ENCODE measurements at regions not wholly inside any gene's neighbourhood (a gene's known extent, or its start where the extent isn't known, plus 50 kb on each side); places are given as distances from the start of the nearest gene placed in this dataset.
"Not testable (repeated sequence)": the region's sequence is repeated elsewhere in the genome, so short reads cannot be mapped to it uniquely, and the experiment has no call there.

DNA sequence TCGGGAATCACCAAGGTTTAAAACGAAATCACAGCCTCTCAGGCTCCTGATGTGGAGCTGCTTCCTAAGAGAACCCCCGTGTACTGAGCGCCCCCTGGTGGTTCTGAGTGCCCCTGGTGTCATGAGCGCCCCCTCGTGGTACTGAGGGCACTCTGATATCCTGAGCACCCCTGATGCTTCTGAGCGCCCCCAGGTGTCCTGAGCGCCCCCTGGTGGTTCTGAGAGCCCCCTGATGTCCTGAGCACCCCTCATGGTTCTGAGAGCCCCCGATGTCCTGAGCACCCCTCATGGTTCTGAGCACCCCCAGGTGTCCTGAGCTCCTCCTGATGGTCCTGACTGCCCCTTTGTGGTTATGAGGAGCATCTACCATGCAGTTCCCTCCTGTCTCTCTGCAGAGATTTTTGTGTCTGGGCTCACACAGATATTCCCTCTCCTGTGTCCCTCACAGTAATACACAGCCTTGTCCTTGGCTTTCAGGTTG, 1092.1 kb downstream of the TMEM121 start:
- H3K36me3 ChIP-seq, H3K27me3 ChIP-seq, H3K9me3 ChIP-seq, H3K4me3 ChIP-seq: not testable (repeated sequence)
- DNase-seq, result peak; percentile 5

DNA sequence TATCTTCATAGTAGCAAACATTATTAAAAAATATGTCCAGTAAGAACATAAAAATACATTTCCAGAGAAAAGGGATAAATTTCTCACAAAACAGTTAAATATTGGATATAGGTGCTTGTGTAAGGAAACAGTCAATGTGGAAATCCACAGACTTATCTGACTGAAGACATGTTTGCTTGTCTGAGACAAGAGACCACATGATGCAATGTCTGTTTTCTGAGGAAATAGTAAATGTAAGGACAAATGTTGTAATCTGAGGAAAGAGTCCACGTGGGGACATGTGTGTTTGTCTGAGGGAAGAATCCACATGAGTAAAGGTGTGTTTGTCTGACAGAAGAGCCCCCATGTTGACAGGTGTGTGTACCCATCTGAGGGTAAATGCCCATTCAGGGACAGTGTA, 1093.2 kb downstream of the TMEM121 start:
- Histone ChIP-seq H3K36me3 (no peaks in the 10 kb centered on the region), H3K27me3 (no peaks in the 10 kb centered on the region), H3K4me3 (no peak overlapping the region), H3K9me3 (no peaks in the 10 kb centered on the region)
- DNase-seq, result no peak

DNA sequence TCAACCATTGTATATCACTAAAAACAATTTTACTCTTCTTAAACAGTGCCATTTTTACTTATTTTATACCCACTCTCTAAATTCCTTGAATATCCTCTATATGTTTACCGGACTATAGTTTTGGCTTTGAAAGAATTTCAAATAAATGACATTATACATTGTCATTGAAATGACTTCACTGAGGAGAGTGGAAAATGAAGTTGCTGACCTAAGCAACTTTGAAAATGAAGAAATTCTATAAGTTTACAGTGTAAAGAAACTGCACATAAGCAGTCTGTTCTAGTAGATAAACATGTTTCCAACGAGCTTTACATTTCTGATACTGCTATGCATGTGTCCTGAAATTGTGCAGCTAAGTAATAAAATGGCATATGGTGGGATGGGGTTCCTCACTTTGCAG, 1094.0 kb downstream of the TMEM121 start:
- no peaks in the 10 kb centered on the region for H3K27me3 ChIP-seq
- no peaks in the 10 kb centered on the region for H3K36me3 ChIP-seq
- H3K4me3 ChIP-seq, result no peak overlapping the region
- DNase-seq, result no peak
- no peaks in the 10 kb centered on the region for H3K9me3 ChIP-seq

DNA sequence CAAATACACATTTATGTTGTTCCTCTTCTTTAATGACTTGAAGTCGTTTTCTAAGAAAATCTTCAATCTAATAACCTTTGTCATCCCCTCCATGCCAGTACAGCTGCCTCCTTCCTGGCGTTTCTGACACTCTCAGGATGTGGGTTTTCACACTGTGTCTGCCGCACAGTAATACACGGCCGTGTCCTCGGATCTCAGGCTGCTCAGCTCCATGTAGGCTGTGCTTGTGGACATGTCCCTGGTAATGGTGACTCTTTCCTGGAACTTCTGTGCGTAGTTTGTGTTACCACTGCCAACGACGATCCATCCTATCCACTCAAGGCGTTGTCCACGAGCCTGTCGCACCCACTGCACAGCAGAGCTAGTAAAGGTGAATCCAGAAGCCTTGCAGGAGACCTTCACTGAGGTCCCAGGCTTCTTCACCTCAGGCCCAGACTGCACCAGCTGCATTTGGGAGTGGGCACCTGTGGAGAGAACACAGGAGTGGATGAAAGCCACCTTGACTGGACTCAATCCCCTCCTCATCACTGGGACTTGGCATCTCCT, 1095.9 kb downstream of the TMEM121 start:
- Histone ChIP-seq H3K9me3 (no peaks in the 10 kb centered on the region), H3K27me3 (no peaks in the 10 kb centered on the region), H3K4me3 (no peak overlapping the region), H3K36me3 (no peaks in the 10 kb centered on the region)
- no peak for DNase-seq

DNA sequence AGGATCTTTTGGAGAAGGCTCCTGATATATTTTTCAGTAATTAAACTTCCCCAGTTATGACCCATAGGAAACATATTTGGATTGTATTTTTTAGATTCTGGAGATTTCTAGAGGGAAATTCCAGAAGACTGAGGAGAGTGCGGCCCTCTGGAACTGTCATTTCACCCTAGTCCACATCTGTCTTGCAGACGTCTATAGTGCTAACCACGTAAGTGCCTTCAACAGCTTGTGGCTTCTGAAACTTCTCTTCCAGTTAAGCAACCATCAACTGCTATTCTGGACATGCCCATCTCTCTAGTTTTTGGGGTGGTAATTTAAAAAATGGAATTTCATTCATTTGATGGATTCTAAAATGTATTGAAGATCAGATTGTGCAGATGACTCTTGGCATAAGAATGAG, 1098.8 kb downstream of the TMEM121 start:
- Histone ChIP-seq H3K36me3 (no peaks in the 10 kb centered on the region), H3K4me3 (no peak overlapping the region), H3K9me3 (no peaks in the 10 kb centered on the region), H3K27me3 (no peaks in the 10 kb centered on the region)
- no peak for DNase-seq

DNA sequence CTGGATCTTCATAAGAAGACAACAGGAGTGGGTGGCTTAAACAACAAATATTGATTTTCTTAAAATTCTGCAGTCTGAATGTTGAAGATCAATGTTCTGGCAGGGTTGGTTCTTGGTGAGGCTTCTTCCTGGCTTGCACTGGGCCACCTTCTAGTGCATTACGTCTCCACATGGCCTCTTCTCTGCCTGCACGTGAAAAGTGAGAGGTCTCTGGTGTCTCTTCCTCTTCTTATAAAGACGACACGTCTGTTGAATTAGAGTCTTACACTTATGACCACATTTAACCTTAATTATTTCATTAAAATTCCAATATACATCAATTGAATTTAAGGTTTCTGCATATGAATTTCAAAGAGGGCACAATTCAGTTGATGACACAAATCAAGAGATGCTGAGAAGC, 1100.1 kb downstream of the TMEM121 start:
- not testable (repeated sequence) for H3K27me3 ChIP-seq, H3K4me3 ChIP-seq, H3K9me3 ChIP-seq, H3K36me3 ChIP-seq, DNase-seq

DNA sequence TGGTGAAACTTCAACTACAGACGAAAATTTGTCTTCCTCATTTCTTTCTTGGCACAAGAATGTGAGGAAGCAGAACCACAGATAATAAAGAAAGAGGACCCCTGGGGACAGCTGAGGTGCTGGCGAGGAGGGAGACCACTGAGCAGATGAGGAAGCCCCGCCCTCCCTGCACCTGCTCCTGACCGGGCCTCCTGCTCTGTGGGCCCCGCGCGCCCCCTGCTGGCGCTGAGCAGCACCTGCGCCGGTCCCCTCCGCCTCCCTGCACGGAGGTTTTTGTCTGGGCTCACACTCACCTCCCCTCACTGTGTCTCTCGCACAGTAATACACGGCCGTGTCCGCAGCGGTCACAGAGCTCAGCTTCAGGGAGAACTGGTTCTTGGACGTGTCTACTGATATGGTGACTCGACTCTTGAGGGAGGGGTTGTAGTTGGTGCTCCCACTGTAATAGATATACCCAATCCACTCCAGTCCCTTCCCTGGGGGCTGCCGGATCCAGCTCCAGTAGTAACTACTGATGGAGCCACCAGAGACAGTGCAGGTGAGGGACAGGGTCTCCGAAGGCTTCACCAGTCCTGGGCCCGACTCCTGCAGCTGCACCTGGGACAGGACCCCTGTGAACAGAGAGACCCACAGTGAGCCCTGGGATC, 1100.7 kb downstream of the TMEM121 start:
- not testable (repeated sequence) for H3K36me3 ChIP-seq, H3K9me3 ChIP-seq, H3K27me3 ChIP-seq, H3K4me3 ChIP-seq
- peak; percentile 26 for DNase-seq

DNA sequence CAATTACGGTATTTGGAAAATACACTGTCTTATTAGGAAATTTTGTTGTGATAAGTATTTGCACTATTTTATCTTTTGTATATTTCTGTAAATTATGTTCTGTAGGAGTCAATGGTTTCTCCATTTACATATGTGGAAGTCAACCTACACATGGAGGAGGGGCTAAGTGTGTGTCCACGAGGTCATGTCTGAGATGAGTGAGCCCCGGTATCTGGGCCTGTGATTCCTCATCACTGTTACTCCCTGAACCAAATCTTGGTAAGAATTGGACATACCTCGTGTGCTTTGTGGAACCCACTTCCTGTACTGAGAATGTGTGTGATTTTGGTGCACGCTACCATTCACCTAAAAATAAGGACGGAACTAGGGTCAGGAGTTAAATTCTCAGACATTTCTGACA, 1105.5 kb downstream of the TMEM121 start:
- Histone ChIP-seq H3K36me3 (no peaks in the 10 kb centered on the region), H3K9me3 (no peaks in the 10 kb centered on the region), H3K4me3 (no peak overlapping the region), H3K27me3 (no peaks in the 10 kb centered on the region; the same call in 1 of the 2 replicates)
- DNase-seq, result no peak

DNA sequence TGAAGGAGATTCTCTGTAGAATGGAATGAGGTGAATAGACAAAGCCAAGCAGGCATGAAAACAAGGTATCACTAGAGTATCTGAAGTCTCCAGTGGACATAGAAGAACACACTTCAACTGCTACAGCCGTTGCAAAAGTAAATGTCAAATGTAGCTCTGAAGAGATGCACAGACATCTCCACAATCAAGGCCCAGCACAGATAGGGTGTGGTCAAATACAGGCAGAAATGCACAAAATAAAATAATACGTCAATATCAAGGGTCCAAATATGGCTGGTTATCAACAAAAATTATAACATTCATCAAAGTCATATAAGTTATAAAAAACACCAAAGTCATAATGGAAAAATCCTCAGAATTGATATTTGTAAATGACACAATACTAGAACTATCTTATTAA, 1107.3 kb downstream of the TMEM121 start:
- H3K4me3 ChIP-seq, result no peak overlapping the region
- DNase-seq, result no peak
- no peaks in the 10 kb centered on the region for H3K9me3 ChIP-seq
- no peaks in the 10 kb centered on the region; the same call in 1 of the 2 replicates for H3K27me3 ChIP-seq
- no peaks in the 10 kb centered on the region for H3K36me3 ChIP-seq

DNA sequence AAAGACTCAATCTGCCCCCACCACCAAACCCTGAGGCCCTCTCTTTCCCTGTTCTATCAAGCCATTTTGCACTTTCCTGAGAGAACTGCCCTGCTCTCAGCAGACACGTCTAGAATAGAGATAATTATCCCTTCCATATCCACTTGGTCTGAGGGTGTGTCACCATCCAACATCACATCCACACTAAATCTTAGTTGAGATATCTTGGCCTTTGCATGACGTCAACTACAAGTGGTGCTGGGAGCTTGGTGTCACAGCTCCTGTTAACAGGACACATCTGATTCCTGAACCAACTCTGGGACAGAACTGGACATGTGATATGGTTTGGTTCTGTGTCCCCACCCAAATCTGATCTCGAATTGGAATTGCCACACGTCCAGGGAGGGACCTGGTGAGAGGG, 1109.2 kb downstream of the TMEM121 start:
- H3K36me3 ChIP-seq, result no peaks in the 10 kb centered on the region
- H3K9me3 ChIP-seq, result no peaks in the 10 kb centered on the region
- no peak overlapping the region for H3K4me3 ChIP-seq
- DNase-seq, result no peak
- H3K27me3 ChIP-seq, result no peaks in the 10 kb centered on the region; the same call in 1 of the 2 replicates

DNA sequence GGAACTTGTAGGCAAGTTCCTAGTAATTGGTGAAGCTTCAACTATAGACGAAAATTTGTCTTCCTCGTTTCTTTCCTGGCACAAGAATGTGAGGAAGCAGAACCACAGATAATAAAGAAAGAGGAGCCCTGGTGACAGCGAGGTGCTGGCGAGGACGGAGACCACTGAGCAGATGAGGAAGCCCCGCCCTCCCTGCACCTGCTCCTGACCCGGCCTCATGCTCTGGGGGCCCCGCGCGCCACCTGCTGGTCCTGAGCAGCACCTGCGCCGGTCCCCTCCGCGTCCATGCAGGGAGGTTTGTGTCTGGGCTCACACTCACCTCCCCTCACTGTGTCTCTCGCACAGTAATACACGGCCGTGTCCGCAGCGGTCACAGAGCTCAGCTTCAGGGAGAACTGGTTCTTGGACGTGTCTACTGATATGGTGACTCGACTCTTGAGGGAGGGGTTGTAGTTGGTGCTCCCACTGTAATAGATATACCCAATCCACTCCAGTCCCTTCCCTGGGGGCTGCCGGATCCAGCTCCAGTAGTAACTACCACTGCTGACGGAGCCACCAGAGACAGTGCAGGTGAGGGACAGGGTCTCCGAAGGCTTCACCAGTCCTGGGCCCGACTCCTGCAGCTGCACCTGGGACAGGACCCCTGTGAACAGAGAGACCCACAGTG, 1112.5 kb downstream of the TMEM121 start:
- H3K36me3 ChIP-seq, H3K9me3 ChIP-seq, H3K27me3 ChIP-seq, H3K4me3 ChIP-seq, DNase-seq: not testable (repeated sequence)

DNA sequence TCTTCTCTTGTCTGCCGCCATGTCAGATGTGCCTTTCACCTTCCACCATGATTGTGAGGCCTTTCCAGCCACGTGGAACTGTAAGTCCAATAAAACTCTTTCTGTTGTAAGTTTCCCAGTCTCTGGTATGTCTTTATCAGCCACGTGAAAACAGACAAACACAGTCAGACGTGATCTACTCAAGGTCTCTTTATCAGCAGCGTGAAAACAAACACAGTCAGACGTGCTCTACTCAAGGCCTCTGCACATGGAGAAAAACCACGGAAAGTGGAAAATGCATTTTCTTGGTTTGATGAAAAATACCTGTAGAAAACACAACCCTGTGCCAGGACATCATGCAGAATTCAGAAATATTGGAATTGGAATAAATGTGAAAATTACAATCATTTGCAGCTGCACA, 1115.7 kb downstream of the TMEM121 start:
- Histone ChIP-seq H3K9me3 (no peaks in the 10 kb centered on the region), H3K4me3 (no peak overlapping the region), H3K36me3 (no peaks in the 10 kb centered on the region), H3K27me3 (no peaks in the 10 kb centered on the region)
- DNase-seq, result no peak

DNA sequence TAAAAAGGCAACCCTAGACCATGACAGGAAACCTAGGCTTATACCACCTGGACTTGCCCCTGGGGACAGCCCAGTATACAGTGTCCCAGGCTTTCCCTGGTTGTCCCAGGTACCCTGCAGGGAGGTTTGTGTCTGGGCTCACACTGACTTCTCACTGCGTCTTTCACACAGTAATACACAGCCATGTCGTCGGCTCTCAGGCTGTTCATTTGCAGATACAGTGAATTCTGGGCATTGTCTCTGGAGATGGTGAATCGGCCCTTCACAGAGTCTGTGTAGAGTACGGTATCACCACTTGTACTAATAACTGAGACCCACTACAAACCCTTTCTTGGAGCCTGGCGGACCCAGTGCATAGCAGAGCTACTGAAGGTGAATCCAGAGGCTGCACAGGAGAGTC, 1116.6 kb downstream of the TMEM121 start:
- DNase-seq, H3K36me3 ChIP-seq, H3K4me3 ChIP-seq, H3K27me3 ChIP-seq, H3K9me3 ChIP-seq: not testable (repeated sequence)

DNA sequence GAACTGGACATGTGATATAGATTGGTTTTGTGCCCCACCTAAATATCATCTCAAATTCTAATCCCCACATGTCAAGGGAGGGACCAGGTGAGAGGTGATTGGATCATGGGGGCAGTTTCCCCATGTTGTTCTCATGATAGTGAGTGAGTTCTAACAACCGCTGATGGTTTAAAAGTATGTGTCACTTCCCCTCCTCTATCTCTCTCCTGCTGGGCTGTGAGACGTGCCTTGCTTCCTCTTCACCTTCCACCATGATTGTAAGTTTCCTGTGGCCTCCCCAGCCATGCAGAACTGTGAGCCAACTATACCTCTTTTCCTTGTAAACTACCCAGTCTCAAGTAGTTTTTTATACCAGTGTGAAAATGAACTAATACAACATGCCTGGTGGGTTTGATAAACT, 1122.5 kb downstream of the TMEM121 start:
- not testable (repeated sequence) for H3K27me3 ChIP-seq

DNA sequence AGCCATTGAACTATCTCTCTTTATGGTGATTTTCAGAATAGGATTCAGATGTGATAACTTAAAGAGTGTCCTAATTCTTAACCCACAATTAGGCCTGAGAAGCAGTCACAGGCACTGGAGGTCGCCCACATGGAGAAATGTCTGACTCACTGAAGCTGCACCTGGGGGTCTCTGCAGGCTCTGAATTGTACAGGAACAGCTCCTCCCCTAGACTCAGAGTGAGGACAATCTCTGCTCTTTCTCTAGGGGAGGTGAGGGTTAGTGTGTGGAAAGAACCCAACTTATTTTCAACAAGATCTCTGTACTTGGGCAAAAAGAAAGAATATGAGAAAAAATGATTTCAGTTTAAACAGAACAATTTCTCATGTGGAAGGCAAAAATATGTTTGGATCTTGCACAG, 1124.6 kb downstream of the TMEM121 start:
- no peak overlapping the region for H3K4me3 ChIP-seq
- no peaks in the 10 kb centered on the region for H3K27me3 ChIP-seq
- no peak for DNase-seq
- no peaks in the 10 kb centered on the region for H3K36me3 ChIP-seq
- no peaks in the 10 kb centered on the region for H3K9me3 ChIP-seq

More for the DNA sequence above, 1122.5 kb downstream of the TMEM121 start:
- not testable (repeated sequence) for H3K4me3 ChIP-seq, DNase-seq, H3K36me3 ChIP-seq, H3K9me3 ChIP-seq

DNA sequence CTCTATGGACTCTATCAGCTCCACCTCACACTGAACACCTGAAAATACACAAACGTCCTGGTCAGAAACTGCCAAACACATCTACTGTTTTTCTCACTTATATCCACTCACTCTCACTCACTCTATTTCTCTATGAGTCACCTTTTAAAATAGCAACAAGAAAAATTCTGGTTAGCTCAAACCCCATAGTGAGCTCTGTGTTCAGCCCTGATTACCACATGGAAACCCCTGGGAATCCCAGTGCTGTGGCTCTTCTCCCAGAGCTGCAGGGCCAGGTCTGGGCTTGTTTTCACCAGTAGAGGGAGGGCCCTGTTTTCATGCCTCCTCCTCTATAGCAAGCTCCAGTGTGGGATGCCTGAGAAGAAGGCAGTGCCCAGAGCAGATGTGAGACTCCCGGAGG, 1126.1 kb downstream of the TMEM121 start:
- Histone ChIP-seq H3K4me3 (no peak overlapping the region), H3K27me3 (no peaks in the 10 kb centered on the region), H3K36me3 (no peaks in the 10 kb centered on the region), H3K9me3 (no peaks in the 10 kb centered on the region)
- peak; percentile 5 for DNase-seq

DNA sequence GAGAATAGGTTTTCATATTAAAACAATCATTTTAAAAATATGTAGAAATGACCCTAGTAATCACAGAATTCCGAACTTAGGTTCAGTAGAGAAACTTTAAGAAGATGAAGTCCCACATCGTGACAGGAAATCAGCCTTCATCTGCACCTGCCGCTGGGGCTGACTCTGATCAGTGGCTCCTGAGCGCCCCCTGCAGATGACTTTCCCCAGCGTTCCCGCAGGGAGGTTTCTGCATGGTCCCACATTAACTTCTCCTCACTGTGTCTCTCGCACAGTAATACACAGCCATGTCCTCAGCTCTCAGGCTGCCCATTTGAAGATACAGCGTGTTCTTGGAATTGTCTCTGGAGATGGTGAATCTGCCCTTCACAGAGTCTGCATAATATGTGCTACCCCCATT, 1131.1 kb downstream of the TMEM121 start:
- no peaks in the 10 kb centered on the region for H3K9me3 ChIP-seq
- no peak for DNase-seq
- H3K27me3 ChIP-seq, result no peaks in the 10 kb centered on the region
- no peak overlapping the region for H3K4me3 ChIP-seq
- no peaks in the 10 kb centered on the region for H3K36me3 ChIP-seq
